Mesothelial cell of epicardium (in vitro differentiated cells): ENCODE measurements at regions not wholly inside any gene's neighbourhood (a gene's known extent, or its start where the extent isn't known, plus 50 kb on each side); places are given as distances from the start of the nearest gene placed in this dataset.

Experiments
- DNase-seq, 2 experiments: peaks; one replicate each; pipeline ENCODE4 v3.0.0; 2021; ENCODE audit warnings: low spot score in 2 of 2; ENCODE audit not compliant: unreplicated experiment in 2 of 2
- H3K27ac Mint-ChIP-seq: 2 replicates; pipeline ENCODE4 v1.8.0; 2021; ENCODE audit warnings: mixed read lengths
- H3K27me3 Mint-ChIP-seq: 2 replicates; pipeline ENCODE4 v1.8.0; 2021; ENCODE audit warnings: low read depth, mixed read lengths
- H3K36me3 Mint-ChIP-seq: 2 replicates; pipeline ENCODE4 v1.8.0; 2021; ENCODE audit warnings: mixed read lengths
- H3K4me1 Mint-ChIP-seq: 2 replicates; pipeline ENCODE4 v1.8.0; 2021; ENCODE audit warnings: mixed read lengths
- H3K4me3 Mint-ChIP-seq: 2 replicates; pipeline ENCODE4 v1.8.0; 2021; ENCODE audit warnings: mild to moderate bottlenecking, moderate library complexity, mixed read lengths
- H3K9me3 Mint-ChIP-seq: 2 replicates; pipeline ENCODE4 v1.8.0; 2021; ENCODE audit warnings: mixed read lengths
- CTCF ChIP-seq: fragments of 200-600 bp; sonication (generic); IDR thresholded peaks from one replicate; pipeline ENCODE4 v1.5.0; 2021; ENCODE audit warnings: antibody characterized with exemption; ENCODE audit not compliant: unreplicated experiment

- H3K4me1 Mint-ChIP-seq = peaks cover 6% of the 10 kb centered on the region
- DNase-seq = no peak
- no peak for TF ChIP-seq CTCF
- H3K4me3 Mint-ChIP-seq = no peak overlapping the region
- H3K9me3 Mint-ChIP-seq = peaks cover 3% of the 10 kb centered on the region
- H3K27me3 Mint-ChIP-seq = peaks cover 14% of the 10 kb centered on the region
- H3K27ac Mint-ChIP-seq = no peak overlapping the region
- no peaks in the 10 kb centered on the region for H3K36me3 Mint-ChIP-seq
Observed at GRCh38 chr5:17808566-17808965, 174.3 kb downstream of the TAF11L14 start.

- H3K27me3 Mint-ChIP-seq = peaks cover 13% of the 10 kb centered on the region
- H3K4me3 Mint-ChIP-seq = no peak overlapping the region
- H3K36me3 Mint-ChIP-seq = no peaks in the 10 kb centered on the region
- TF ChIP-seq CTCF = no peak
- H3K9me3 Mint-ChIP-seq = peaks cover 4% of the 10 kb centered on the region
- H3K4me1 Mint-ChIP-seq = no peaks in the 10 kb centered on the region
- no peak overlapping the region for H3K27ac Mint-ChIP-seq
- no peak for DNase-seq
Observed at GRCh38 chr5:17810734-17811133, 176.5 kb downstream of the TAF11L14 start.

GRCh38 chr5:17813214-17813613 lies 179.0 kb downstream of the TAF11L14 start:
- H3K4me3 Mint-ChIP-seq = no peak overlapping the region
- H3K36me3 Mint-ChIP-seq = no peaks in the 10 kb centered on the region
- no peak overlapping the region for H3K27ac Mint-ChIP-seq
- H3K4me1 Mint-ChIP-seq = no peaks in the 10 kb centered on the region
- no peak for DNase-seq
- peaks cover 4% of the 10 kb centered on the region for H3K9me3 Mint-ChIP-seq
- H3K27me3 Mint-ChIP-seq = peaks cover 7% of the 10 kb centered on the region
- TF ChIP-seq CTCF = no peak

GRCh38 chr5:17816505-17816904 lies 182.2 kb downstream of the TAF11L14 start:
- no peak overlapping the region for H3K27ac Mint-ChIP-seq
- no peaks in the 10 kb centered on the region for H3K4me1 Mint-ChIP-seq
- peaks cover 4% of the 10 kb centered on the region for H3K27me3 Mint-ChIP-seq
- no peak for DNase-seq
- TF ChIP-seq CTCF = no peak
- peaks cover 4% of the 10 kb centered on the region for H3K9me3 Mint-ChIP-seq
- H3K4me3 Mint-ChIP-seq = no peak overlapping the region
- H3K36me3 Mint-ChIP-seq = no peaks in the 10 kb centered on the region

DNA sequence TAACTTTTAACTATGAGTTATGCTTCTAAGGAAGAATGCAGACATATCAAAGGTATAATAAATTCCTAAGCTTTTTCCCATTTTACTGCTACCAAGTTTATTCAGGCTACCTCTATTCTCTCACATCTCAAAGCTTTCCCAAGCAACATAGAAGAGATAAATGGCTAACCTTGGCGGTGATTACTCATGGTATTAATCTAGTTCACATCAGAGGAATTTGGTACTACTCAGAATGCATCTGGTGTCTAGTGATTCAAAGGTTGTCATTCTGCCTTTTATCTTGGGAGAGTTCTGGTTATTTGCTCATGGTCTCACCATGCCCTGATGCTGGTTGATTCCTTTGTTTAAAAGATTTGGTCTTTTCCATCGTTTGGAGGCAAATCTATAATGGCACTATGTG lies 182.7 kb downstream of the TAF11L14 start:
- H3K9me3 Mint-ChIP-seq = peaks cover 4% of the 10 kb centered on the region
- peaks cover 4% of the 10 kb centered on the region for H3K27me3 Mint-ChIP-seq
- no peaks in the 10 kb centered on the region for H3K4me1 Mint-ChIP-seq
- TF ChIP-seq CTCF = no peak
- H3K27ac Mint-ChIP-seq = no peak overlapping the region
- no peaks in the 10 kb centered on the region for H3K36me3 Mint-ChIP-seq
- DNase-seq = no peak
- no peak overlapping the region for H3K4me3 Mint-ChIP-seq

GRCh38 chr5:17817990-17818389 lies 183.7 kb downstream of the TAF11L14 start:
- H3K4me1 Mint-ChIP-seq = no peaks in the 10 kb centered on the region
- no peaks in the 10 kb centered on the region for H3K36me3 Mint-ChIP-seq
- H3K9me3 Mint-ChIP-seq = peaks cover 4% of the 10 kb centered on the region

More at GRCh38 chr5:17817990-17818389, 183.7 kb downstream of the TAF11L14 start:
- H3K27me3 Mint-ChIP-seq = peaks cover 4% of the 10 kb centered on the region
- DNase-seq = no peak
- no peak overlapping the region for H3K27ac Mint-ChIP-seq
- TF ChIP-seq CTCF = no peak
- no peak overlapping the region for H3K4me3 Mint-ChIP-seq
